Right ventricle myocardium inferior (tissue), 1 donor: ENCODE measurements at regions not wholly inside any gene's neighbourhood (a gene's known extent, or its start where the extent isn't known, plus 50 kb on each side); places are given as distances from the start of the nearest gene placed in this dataset.

Source experiments
- ATAC-seq: fragments of 200-7000 bp; cut with Tn5 transposase; one replicate; pipeline ENCODE4 v1.9.1; 2020; ENCODE audit warnings: mild to moderate bottlenecking, moderate library complexity
- DNase-seq: peaks from one replicate; pipeline ENCODE4 v3.0.0; 2021; ENCODE audit errors: missing footprints
- intact Hi-C: fragments of 100-400 bp; cut with DNase I; formaldehyde crosslinking; loops from one replicate; pipeline ENCODE4 v1.11.0; 2022
- donor health status: DM: no; HTN: yes; CAD: no; lungs with severe emphysema.

DNA sequence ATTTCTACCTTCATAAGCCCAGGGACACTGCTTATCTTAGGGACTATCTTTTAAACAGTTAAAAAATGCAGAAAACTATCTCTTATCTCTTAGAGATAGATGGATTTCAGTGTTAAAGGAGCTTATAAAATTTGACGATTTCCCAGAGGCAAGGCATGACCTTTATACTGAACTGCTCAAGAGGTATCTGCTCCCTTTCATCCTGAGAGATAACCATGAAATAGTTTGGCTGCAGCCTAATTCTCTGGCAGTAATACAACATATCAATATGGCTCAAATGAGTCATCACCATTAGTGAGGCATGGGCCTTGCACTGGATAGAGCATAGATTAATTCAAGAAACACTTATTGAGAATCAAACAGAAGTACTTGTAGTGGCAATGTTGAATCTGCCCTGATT is 348.2 kb upstream of the GRIA3 start:
- DNase-seq, result no peak
- intact Hi-C loops, result no loop called here
- ATAC-seq, result no peak

DNA sequence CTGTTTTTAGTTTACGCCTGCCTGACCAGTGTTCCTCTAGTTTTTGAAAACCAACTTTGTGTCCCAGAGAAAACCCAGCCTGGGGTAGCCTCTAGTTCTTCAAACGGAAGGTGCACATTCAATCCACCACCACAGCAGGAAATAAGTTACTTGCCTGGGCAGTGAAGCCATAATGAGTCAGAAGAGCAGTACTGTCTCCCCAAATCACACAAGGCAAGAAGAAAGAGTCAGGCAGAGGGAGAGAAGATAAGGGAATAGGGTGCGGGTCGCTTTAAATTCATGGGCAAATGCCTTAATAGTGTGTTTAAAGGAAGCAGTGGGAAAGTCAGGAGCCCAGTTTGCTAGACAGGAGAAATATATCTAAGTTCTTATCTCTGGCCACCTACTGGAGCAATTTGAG is 333.8 kb upstream of the GRIA3 start:
- ATAC-seq (no peak), DNase-seq (no peak)
- intact Hi-C loops, result no loop called here

DNA sequence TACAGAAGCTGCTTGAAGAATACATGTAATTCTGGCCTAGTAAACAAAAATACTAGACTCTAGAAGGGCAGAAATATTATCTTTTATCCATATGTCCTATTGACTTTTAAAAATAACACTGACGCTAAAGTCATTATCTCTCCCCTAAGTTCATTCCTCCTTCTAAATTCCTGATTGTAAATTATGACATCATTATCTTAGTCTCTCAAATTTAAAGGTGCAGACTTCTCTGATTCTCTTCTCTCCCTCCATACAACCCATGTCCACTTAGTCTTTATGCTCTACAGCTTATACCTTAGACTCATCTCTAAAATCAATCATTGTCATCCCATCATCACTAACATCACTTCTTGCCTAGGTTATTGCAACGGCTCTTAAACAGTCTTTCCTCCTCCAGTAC is 327.9 kb upstream of the GRIA3 start:
- intact Hi-C loops, result no loop called here
- ATAC-seq, result no peak
- no peak for DNase-seq

DNA sequence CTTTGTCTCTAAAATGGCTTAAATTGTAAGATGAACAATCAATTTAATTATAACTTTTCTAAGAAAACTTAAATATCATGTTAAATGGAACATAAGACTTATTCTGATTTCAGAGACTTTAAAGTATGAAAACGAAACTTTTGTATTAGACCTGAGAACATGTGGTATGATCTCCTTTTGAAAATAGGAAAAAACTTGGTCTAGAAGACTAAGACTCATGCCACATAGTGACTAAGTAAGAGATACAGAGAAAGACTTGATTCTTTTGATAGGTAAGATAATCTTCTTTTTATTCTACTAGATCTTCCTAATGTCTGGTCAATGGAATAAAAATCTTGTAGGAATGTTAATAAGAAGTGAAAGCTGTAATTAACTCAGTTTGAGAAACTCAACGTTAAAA is 326.3 kb upstream of the GRIA3 start:
- no peak for ATAC-seq
- no peak for DNase-seq
- intact Hi-C loops, result no loop called here

DNA sequence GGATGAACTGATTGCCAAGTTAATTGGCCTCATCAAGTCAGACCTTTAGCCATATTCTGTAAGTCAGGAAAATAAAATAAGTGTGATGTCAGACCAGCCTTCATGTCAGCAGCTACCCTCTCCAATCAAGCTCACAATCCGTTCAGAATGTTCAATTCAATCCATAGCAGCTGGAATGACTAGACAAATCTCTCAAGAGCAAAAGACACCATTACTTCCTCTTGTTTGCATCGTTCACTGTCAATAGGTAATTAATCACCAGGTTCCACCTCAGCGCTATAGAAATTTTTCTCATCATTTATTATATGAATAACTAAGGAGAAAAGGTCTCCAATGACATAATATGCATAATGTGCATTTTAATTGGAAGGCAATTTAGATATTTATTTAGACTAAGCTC is 321.0 kb upstream of the GRIA3 start:
- DNase-seq, result no peak
- ATAC-seq, result no peak
- intact Hi-C loops, result no loop called here

DNA sequence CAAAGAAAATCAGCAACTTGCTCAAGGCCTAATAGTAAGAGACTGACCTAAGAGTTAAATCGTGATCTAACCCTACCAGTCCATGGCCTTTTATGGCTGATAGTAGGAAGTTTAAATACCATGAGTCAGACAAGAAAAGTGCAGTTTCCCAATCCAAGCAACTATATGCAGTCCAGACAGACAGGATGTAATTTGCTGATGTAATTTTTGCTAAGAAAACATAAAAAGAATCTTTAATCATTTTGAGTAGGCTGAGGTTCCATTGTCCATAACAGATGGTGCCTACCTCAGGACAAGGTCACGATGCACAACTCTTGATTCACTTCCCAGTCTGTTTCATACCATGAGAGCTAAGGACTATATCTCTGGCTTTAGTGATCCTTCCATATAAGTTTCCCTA is 317.5 kb upstream of the GRIA3 start:
- DNase-seq, result no peak
- ATAC-seq, result no peak
- intact Hi-C loops, result no loop called here

DNA sequence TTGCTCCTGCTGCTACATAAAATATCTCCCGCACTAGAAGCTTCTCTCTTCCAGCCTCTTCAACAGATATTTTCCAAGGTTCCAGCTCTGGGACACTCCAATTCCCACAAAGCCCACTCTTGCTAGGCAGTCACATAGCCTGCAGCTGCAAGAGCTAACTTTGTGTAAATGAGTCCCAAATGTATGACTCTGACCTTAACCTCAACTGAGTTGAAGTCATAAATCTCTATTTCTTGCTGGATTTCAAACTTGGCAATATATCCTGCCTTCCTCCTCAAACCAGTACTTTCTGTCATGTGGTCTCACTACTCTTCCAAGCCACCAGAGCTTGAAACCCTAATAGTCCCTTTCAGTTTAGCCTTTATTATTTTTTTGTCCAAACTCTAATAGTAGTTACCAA is 315.4 kb upstream of the GRIA3 start:
- intact Hi-C loops, result no loop called here
- ATAC-seq (no peak), DNase-seq (no peak)

DNA sequence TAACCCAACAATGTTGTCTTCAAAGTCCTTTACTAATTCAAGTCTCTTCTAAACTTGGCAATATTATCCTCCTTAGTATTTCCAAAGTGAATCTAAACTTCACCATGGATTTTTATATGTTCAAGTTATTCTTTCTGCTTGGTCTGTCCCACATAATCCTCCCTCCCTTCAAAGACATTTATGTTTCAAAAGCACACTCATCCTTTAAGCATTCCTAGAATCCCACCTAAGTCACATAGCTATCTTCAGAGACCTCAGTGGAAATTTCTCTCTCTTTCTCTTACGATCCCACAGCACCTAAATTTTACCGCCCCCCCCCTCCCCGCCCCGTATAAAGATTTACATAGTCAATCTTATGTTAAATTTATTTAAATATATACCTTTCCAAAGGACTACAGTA is 314.9 kb upstream of the GRIA3 start:
- ATAC-seq, result no peak
- intact Hi-C loops, result no loop called here

DNA sequence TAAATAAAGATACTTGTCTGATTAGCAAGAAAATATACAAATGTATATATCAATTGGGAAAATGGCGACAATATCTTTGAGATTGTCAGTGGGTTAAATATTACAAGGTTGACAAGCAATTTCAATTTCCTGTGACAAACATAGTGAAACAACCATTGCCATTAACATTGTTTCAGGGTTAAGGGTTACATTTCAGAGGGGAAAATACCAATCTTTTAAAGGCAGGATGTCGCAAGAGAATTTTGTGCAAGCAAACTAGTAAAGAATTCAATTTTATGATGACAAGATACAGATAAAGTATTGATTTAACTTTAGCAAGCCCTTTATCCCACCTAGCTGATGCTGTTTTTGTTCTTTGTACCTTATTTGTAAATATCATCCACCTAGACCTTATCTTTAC is 305.8 kb upstream of the GRIA3 start:
- ATAC-seq (no peak), DNase-seq (no peak)
- intact Hi-C loops, result no loop called here

More for the DNA sequence above, 314.9 kb upstream of the GRIA3 start:
- DNase-seq, result no peak

DNA sequence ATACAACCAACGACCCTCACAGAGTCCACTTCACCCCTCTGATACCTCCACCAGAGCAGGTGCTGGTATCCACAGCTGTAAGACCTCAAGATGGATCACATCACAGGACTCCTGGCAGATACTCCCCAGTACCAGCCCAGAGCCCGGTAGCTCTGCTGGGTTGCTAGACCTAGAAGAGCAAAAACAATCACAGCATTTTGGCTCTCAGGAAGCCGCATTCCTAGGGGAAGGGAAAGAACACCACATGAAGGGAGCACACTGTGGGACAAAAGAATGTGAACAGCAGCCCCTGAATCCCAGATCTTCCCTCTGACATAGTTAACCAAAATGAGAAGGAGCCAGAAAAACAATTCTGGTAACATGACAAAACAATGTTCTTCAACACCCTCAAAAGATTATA is 303.1 kb upstream of the GRIA3 start:
- intact Hi-C loops, result no loop called here
- DNase-seq (no peak), ATAC-seq (no peak)

DNA sequence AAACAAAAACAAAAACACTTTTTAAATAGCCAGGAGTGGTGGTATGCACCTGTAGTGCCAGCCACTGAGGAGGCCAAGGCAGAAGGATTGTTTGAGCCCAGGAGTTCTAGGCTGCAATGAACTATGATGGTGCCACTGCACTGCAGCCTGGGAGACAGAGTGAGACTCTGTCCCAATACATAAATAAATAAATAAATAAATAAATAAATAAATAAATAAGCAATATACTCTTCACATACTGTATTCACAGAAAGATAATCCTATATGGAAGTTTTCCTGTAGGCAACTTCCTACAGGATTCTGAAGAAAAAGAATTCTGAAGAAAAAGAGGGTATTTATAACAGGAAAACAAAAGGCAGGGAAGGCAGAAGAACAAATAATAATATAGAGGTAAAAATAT is 293.3 kb upstream of the GRIA3 start:
- intact Hi-C loops, result no loop called here
- ATAC-seq (no peak), DNase-seq (no peak)

DNA sequence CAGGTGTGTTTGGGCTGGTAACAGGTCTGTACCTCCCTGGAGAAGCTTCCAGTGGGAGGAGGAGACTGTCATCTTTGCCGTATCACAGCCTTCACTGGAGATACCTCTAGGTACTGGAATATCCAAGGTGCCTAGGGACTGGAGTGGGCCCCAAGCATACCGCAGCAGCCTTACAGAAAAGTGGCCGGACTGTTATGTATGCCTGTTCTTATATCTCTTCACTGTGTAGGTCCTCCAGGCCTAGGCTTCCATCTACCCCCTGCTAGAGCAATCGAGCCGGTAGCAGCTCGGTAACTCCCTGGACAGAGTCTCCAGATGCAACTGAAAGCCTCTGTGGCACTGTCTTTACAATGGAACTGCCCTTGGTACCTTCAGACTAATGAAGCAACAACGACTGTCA is 277.4 kb upstream of the GRIA3 start:
- ATAC-seq (no peak), DNase-seq (no peak)
- intact Hi-C loops, result no loop called here

DNA sequence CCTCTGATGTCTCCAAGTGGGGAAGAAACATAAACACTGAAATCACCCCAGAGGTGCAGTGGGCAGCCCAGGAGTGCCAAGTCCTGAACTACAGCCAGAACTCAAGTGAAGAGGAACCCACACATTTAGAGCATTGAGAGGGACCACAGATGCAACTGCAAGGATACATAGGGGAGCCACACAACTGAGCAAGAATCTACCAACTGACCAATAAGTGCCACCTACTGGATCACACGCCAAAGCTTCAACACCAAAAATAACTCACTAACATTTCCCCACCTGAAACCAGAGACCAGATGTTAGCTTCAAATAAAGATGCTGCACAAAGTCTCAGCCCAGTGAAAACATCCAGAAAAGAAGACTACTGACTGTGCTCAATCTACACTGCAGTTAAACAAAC is 276.7 kb upstream of the GRIA3 start:
- DNase-seq, result no peak
- intact Hi-C loops, result no loop called here

DNA sequence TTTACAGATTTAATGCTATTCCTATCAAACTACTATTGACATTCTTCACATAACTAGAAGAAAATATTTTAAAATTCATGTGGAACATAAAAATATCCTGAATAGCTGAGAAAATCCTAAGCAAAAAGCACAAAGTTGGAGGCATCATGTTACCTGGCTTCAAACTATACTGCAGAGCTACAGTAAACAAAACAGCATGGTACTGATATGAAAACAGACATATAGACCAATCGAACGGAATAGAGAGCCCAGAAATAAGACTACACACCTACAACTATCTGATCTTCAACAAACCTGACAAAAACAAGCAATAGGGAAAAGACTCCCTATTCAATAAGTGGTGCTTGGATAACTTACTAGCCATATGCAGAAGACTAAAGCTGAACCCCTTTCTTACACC is 273.4 kb upstream of the GRIA3 start:
- ATAC-seq (no peak), DNase-seq (no peak)
- intact Hi-C loops, result no loop called here

More for the DNA sequence above, 276.7 kb upstream of the GRIA3 start:
- ATAC-seq, result no peak

DNA sequence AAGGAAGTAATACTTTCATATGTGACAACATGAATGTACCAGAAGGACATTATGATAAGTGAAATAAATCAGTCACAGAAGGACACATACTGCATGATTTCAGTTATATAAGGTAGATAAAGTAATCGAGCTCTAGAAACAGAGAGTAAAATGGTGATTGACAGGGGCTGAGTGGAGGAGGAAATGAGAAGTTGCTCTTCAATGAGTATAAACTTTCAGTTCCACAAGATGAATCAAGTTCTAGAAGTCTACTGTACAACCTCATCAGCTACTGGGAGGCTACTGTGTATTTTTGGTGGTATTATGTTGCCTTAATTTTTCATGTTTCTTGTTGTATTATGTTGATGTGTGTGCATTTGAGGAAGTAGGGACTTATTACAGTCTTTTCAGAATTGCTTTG is 270.9 kb upstream of the GRIA3 start:
- intact Hi-C loops, result no loop called here
- ATAC-seq (no peak), DNase-seq (no peak)

DNA sequence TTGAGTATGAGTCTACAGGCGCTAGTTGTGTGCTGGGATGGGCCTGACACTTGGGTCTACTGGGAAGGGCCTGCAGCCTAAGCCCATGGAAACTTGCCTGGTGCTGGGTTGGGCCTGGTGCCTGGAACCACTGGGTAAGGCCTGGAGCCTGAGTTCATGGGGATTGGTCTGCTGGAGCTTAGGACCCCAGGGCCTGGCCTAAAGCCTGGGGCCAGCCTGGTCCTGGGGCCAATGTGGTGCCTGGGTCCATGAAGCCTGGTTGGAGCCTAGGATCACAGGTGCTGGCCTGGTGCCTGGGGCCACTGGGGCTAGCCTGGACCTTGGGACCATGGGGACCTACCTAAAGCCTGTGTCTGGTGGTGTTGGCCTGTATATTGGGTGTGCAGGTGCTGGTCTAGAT is 270.3 kb upstream of the GRIA3 start:
- DNase-seq (no peak), ATAC-seq (no peak)
- intact Hi-C loops, result no loop called here

DNA sequence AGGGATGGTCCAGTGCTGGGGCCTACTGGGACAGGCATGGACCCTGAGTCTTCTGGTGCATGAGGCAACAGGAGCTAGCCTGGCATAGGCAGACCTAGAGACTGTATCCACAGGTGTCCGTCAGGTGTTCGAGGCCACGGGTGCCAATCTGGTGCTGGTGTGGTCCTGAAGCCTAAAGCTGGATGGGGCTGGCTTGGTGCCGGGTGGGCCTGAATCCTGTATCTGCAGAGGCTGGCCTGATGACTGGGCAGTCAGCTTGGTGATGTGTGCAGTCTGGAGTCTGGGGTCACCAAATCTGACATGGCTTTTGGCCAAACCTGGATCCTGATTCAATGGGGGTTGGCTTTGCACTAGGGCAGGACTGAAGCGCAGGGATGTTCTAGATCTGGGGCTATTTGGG is 269.8 kb upstream of the GRIA3 start:
- no peak for ATAC-seq
- intact Hi-C loops, result no loop called here
- DNase-seq, result no peak

DNA sequence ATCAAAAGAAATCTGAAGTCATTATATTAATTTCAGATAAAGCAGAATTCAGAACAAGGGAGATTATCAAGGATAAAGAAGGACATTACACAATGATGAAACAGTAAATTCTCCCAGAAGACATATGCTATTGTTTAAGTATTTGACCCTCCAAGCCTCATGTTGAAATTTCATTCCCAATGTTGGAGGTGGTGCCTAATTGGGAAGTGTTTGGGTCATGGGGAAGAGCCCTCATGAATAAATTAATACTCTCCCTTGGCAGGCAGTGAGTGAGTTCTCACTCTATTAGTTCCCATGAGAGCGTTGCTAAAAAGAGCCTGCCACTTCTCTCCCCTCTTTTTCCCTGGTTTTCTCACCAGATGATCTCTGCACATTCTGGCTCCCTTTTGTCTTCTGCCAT is 249.9 kb upstream of the GRIA3 start:
- intact Hi-C loops, result no loop called here
- no peak for ATAC-seq
- no peak for DNase-seq

DNA sequence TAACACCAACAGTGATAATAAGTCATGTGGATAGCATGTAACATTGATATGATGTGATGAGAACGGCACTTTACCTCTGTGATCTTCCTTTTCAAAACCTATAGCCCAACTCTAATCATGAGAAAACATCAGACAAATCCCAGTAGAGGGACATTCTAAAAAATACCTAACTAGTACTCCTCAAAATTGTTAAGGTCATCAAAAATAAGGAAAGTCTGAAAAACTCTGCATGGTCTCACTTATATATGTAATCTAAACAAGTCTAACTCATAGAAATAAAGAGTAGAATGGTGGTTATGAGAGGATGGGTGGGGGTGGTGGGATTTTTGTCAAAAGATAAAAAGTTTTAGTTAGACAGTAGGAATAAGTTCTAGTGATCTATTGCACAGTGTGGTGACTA is 243.9 kb upstream of the GRIA3 start:
- intact Hi-C loops, result no loop called here
- DNase-seq (no peak), ATAC-seq (no peak)

DNA sequence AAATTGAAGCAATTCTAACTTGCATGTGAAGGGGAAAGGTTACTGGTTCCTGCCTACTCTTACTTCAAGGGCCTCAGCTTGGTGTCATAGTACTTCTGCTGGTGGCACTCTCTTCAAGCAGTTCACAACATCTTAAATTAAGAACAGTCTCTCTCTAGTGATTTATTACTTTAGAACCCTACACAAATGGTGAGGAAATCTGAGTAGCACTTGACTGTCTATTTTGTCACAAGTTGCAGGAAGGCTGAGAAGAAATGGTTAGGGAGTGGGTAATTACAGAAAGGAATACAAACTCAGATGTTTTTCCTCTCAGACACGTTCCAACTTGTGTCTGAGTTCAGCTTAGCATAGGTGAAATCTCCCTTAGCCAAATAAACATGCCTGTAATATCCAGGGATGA is 242.3 kb upstream of the GRIA3 start:
- DNase-seq (no peak), ATAC-seq (no peak)
- intact Hi-C loops, result no loop called here

DNA sequence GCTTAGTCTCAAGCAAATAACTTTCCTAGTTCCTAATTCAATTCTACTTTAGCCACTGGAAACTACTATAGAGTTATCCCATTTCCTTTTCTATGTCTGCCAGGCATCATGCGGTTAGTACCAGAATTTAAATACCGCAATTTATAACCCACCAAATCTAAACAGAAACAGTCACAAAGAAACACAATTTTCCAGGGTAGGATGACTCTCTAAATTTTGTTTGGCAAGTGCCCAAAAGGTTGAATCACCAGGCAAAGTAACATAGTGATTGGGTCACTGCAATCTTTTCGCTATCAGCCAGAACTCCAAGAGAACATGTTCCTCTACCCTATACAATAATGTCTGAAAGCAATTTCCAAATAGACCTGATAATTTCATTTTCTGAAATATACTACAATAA is 240.2 kb upstream of the GRIA3 start:
- intact Hi-C loops, result no loop called here
- no peak for DNase-seq
- ATAC-seq, result no peak

DNA sequence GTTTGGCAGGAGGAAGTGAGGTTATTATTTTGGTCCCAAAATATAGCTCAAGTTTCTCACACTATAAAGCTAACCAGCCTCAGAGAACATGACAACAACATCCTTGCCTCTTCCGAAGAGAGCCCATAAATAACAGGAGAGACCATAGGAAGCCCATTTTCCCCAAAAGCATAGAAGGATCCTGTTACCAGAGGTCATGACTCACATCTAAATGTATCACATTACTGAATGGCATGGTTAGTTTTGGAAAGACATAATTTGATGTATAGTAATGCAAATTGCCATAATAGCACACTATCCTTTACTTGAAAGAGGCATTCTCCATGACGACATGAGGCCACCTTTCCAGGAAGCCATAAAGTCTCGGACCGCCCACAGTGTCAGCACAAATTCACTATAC is 238.8 kb upstream of the GRIA3 start:
- no peak for ATAC-seq
- no peak for DNase-seq
- intact Hi-C loops, result no loop called here
